HepG2 (cell line): ENCODE measurements at regions not wholly inside any gene's neighbourhood (a gene's known extent, or its start where the extent isn't known, plus 50 kb on each side); places are given as distances from the start of the nearest gene placed in this dataset.

Experiments used
- ATAC-seq: fragments of 200-7000 bp; cut with Tn5 transposase; 3 replicates; pipeline ENCODE4 v1.9.1; 2020; ENCODE audit warnings: mild to moderate bottlenecking, moderate library complexity
- BruUV-seq: library from RNA; stranded (reverse); fragments of 400-500 nt; replicated peaks from 2 replicates; lab custom pipeline; 2021; lab: Mats Ljungman, UMichigan
- CTCF ChIA-PET: fragments of 300-600 bp; formaldehyde crosslinking; extraction: SDS; loops from one replicate; lab custom pipeline; 2021; ENCODE audit warnings: low total read pairs, inconsistent platforms, low intra/inter-chr PET ratio; lab: Yijun Ruan, JAX
- POLR2A ChIA-PET: fragments of 350-600 bp; sonication (Branson Sonifier 250); formaldehyde crosslinking; loops from one replicate; lab custom pipeline; 2020; ENCODE audit warnings: antibody characterized with exemption, inconsistent platforms; lab: Yijun Ruan, JAX
- DNase-seq: peaks from one replicate; pipeline ENCODE4 v3.0.0-alpha.2; 2015; ENCODE audit warnings: low spot score
- FAIRE-seq: peaks from 3 replicates; lab custom pipeline; 2011; peaks lifted over from hg19 to GRCh38; lab: Jason Lieb, UNC
- H2AFZ ChIP-seq: one replicate; pipeline ENCODE4 v1.6.1; 2011; ENCODE audit warnings: low read length, inconsistent platforms
- H3K27ac ChIP-seq: fragments of 300-600 bp; 3 replicates; pipeline ENCODE4 v1.8.0; 2011; ENCODE audit warnings: mixed run types, mild to moderate bottlenecking, mixed read lengths, low read length, inconsistent platforms; ENCODE audit not compliant: insufficient read depth; ENCODE audit errors: extremely low read length
- H3K27me3 ChIP-seq, 2 experiments: fragments of 200-600 bp in 1 of 2; 2 replicates in 1 of 2; 3 replicates in 1 of 2; pipeline versions ENCODE4 v1.6.0 to v1.8.0; 2011; ENCODE audit warnings: low read length in 2 of 2, mild to moderate bottlenecking in 2 of 2, moderate library complexity in 2 of 2, inconsistent platforms in 1 of 2; ENCODE audit not compliant: insufficient read depth in 2 of 2, control insufficient read depth in 1 of 2
- H3K36me3 ChIP-seq, 2 experiments: fragments of 200-600 bp in 1 of 2; replicated peaks in 1 of 2; 2 replicates in 1 of 2; 3 replicates in 1 of 2; pipeline versions ENCODE4 v1.5.1 to v1.8.0; 2011; ENCODE audit warnings: low read length in 2 of 2, inconsistent platforms in 1 of 2; ENCODE audit not compliant: insufficient read depth in 2 of 2, control insufficient read depth in 1 of 2
- H3K4me1 ChIP-seq: 2 replicates; pipeline ENCODE4 v1.5.1; 2012; ENCODE audit warnings: low read length, inconsistent platforms; ENCODE audit not compliant: insufficient read depth
- H3K4me2 ChIP-seq: 2 replicates; pipeline ENCODE4 v1.6.0; 2011; ENCODE audit warnings: low read depth, low read length, inconsistent platforms
- H3K4me3 ChIP-seq, 3 experiments: fragments of 200-600 bp in 1 of 3; sonication (generic), shearing (Covaris generic) in 1 of 3; replicated peaks in 1 of 3; 2 replicates each; pipeline ENCODE4 v1.5.1; 2011 to 2016; ENCODE audit warnings: low read length in 3 of 3, inconsistent platforms in 2 of 3, low read depth in 2 of 3, mild to moderate bottlenecking in 2 of 3, control low read depth in 1 of 3, mixed read lengths in 1 of 3; ENCODE audit not compliant: insufficient read depth in 1 of 3
- H3K79me2 ChIP-seq: one replicate; pipeline ENCODE4 v1.6.1; 2011; ENCODE audit warnings: low read length, inconsistent platforms; ENCODE audit not compliant: insufficient read depth
- H3K9ac ChIP-seq: 2 replicates; pipeline ENCODE4 v1.6.0; 2011; ENCODE audit warnings: mild to moderate bottlenecking, low read depth, low read length, inconsistent platforms; ENCODE audit not compliant: insufficient read depth
- H3K9me3 ChIP-seq: 2 replicates; pipeline ENCODE4 v1.5.1; 2012; ENCODE audit warnings: mild to moderate bottlenecking, low read length
- H4K20me1 ChIP-seq: 2 replicates; pipeline ENCODE4 v1.6.0; 2011; ENCODE audit warnings: inconsistent platforms, mild to moderate bottlenecking, low read length, moderate library complexity; ENCODE audit not compliant: insufficient read depth
- BCL6 ChIP-seq: IDR thresholded peaks from 2 replicates; pipeline ENCODE4 v1.6.1; 2016; ENCODE audit warnings: missing genetic modification reagents, missing compliant biosample characterization
- BRD4 ChIP-seq: sonication (generic); formaldehyde crosslinking; IDR thresholded peaks from 2 replicates; pipeline ENCODE4 v1.4.0; 2020; ENCODE audit warnings: missing genetic modification reagents
- CBX1 ChIP-seq: IDR thresholded peaks from one replicate; pipeline ENCODE4 v1.6.1; 2016; ENCODE audit warnings: antibody characterized with exemption, low read depth
- CBX2 ChIP-seq, 2 experiments: fragments of 200-600 bp in 1 of 2; sonication (generic); formaldehyde crosslinking in 1 of 2; IDR thresholded peaks; 2 replicates each; pipeline versions ENCODE4 v1.7.0 to v1.8.1; 2018 to 2022; ENCODE audit warnings: low read depth in 2 of 2, low read length in 1 of 2, mild to moderate bottlenecking in 1 of 2, missing genetic modification reagents in 1 of 2
- GPN1 ChIP-seq: sonication (generic); formaldehyde crosslinking; IDR thresholded peaks from 2 replicates; pipeline ENCODE4 v1.5.1; 2020; ENCODE audit warnings: missing genetic modification reagents, borderline replicate concordance
- KDM4B ChIP-seq: sonication (generic); formaldehyde crosslinking; IDR thresholded peaks from 2 replicates; pipeline ENCODE4 v1.4.0; 2020; ENCODE audit warnings: missing genetic modification reagents
- MXD3 ChIP-seq: IDR thresholded peaks from 2 replicates; pipeline ENCODE4 v1.6.1; 2016; ENCODE audit warnings: mild to moderate bottlenecking, missing biosample characterization, missing genetic modification reagents
- MXD4 ChIP-seq: IDR thresholded peaks from 2 replicates; pipeline ENCODE4 v1.6.1; 2016; ENCODE audit warnings: mild to moderate bottlenecking, missing biosample characterization, missing genetic modification reagents
- NR2F1 ChIP-seq, 2 experiments: fragments of 450-650 bp in 1 of 2; formaldehyde crosslinking in 1 of 2; IDR thresholded peaks; 2 replicates each; pipeline versions ENCODE4 v1.5.0 to v1.6.1; 2016 to 2020; ENCODE audit warnings: mild to moderate bottlenecking in 1 of 2, missing compliant biosample characterization in 1 of 2, missing genetic modification reagents in 1 of 2, moderate library complexity in 1 of 2
- RARA ChIP-seq: IDR thresholded peaks from 2 replicates; pipeline ENCODE4 v1.6.1; 2016; ENCODE audit warnings: missing genetic modification reagents, missing compliant biosample characterization
- SNAPC2 ChIP-seq: sonication (generic); formaldehyde crosslinking; IDR thresholded peaks from 2 replicates; pipeline ENCODE4 v1.8.1; 2022; ENCODE audit warnings: mild to moderate bottlenecking, missing genetic modification reagents
- SRY ChIP-seq: sonication (generic); formaldehyde crosslinking; IDR thresholded peaks from 2 replicates; pipeline ENCODE4 v1.8.0; 2022; ENCODE audit warnings: mild to moderate bottlenecking, missing genetic modification reagents
- TMF1 ChIP-seq: sonication (generic); formaldehyde crosslinking; IDR thresholded peaks from 2 replicates; pipeline ENCODE4 v1.8.1; 2022; ENCODE audit warnings: low read depth, missing genetic modification reagents
- ZNF207 ChIP-seq: fragments of 450-650 bp; IDR thresholded peaks from 2 replicates; pipeline ENCODE4 v1.6.1; 2016; ENCODE audit warnings: antibody characterized with exemption, borderline replicate concordance
- ZNF264 ChIP-seq: sonication (generic); formaldehyde crosslinking; IDR thresholded peaks from 2 replicates; pipeline ENCODE4 v1.4.0; 2020; ENCODE audit warnings: missing genetic modification reagents
- ZNF30 ChIP-seq: sonication (generic); formaldehyde crosslinking; IDR thresholded peaks from 2 replicates; pipeline ENCODE4 v1.5.0; 2020; ENCODE audit warnings: mild to moderate bottlenecking, missing genetic modification reagents
- ZNF577 ChIP-seq: sonication (generic); formaldehyde crosslinking; IDR thresholded peaks from 2 replicates; pipeline ENCODE4 v1.4.0; 2020; ENCODE audit warnings: mild to moderate bottlenecking, low read depth, missing genetic modification reagents, borderline replicate concordance
- ZNF720 ChIP-seq: sonication (generic); formaldehyde crosslinking; IDR thresholded peaks from 2 replicates; pipeline ENCODE4 v1.4.0; 2020; ENCODE audit warnings: missing genetic modification reagents
- ZNF772 ChIP-seq: sonication (generic); formaldehyde crosslinking; IDR thresholded peaks from 2 replicates; pipeline ENCODE4 v1.5.0; 2020; ENCODE audit warnings: mild to moderate bottlenecking, missing genetic modification reagents
- ZNF782 ChIP-seq: sonication (generic); formaldehyde crosslinking; IDR thresholded peaks from 2 replicates; pipeline ENCODE4 v1.4.0; 2020; ENCODE audit warnings: missing genetic modification reagents, mild to moderate bottlenecking, borderline replicate concordance
- ZNF790 ChIP-seq: sonication (generic); formaldehyde crosslinking; IDR thresholded peaks from 2 replicates; pipeline ENCODE4 v1.8.0; 2022; ENCODE audit warnings: missing genetic modification reagents, mild to moderate bottlenecking, borderline replicate concordance
- WGBS: methylation state at CpG from one replicate; pipeline ENCODE4 v1.1.6; 2017; ENCODE audit warnings: low lambda C conversion rate; 5-methylcytosine and 5-hydroxymethylcytosine counted together
- in situ Hi-C: cut with HindIII; loops from 2 replicates; pipeline ENCODE4 v1.10.0; 2017; ENCODE audit warnings: low pct_unique_long_range_greater_than_20kb; ENCODE audit not compliant: extremely low pct_ligation_motif_present
- intact Hi-C: fragments of 100-400 bp; cut with micrococcal nuclease; formaldehyde crosslinking; loops from one replicate; pipeline ENCODE4 v1.10.0; 2022; ENCODE audit not compliant: unreplicated experiment

DNA sequence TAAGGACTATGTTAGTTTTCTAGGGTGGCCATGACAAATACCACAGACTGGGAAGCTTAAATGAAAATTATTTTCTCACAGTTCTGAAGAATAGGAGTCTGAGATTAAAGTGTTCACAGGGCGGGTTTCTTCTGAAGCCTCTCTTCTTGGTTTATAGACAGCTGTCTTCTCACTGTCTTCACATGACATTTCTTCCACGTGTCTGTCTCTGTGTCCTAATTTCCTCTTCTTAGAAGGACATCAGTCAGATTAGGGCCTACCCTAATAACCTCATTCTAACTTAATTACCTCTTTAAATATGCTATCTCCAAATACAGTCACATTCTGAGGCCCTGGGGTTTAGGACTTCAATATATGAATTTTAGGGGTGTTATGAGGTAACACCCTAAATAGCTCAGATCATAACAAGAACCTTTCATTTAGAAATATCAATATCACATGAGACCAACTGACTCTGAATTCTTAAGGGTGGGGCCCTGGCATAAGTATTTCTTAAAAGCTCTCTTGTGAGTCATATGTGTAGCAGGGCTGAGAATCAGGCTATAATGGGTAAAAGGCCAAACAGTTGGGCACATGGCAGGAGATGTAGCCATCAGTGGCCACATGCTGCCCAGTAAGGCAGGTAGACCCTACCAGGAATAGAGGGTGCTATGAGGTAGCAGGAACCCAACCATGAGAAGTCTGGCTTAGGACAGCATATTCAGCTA lies 62.0 kb upstream of the TENT5A start:
- CTCF ChIA-PET: no interaction called here

GRCh38 chr6:81813305-81813704 lies 60.8 kb upstream of the TENT5A start:
- no peaks in the 10 kb centered on the region for H3K36me3 ChIP-seq
- no peak overlapping the region for H2AFZ ChIP-seq
- H3K27me3 ChIP-seq: no peaks in the 10 kb centered on the region
- no peak overlapping the region for H3K4me2 ChIP-seq
- no peak for DNase-seq
- CTCF ChIA-PET: no interaction called here
- no peak overlapping the region for H3K4me3 ChIP-seq
- no peaks in the 10 kb centered on the region for H4K20me1 ChIP-seq
- ATAC-seq: no peak
- POLR2A ChIA-PET: no interaction called here
- H3K27ac ChIP-seq: no peak overlapping the region
- FAIRE-seq: no peak
- TF ChIP-seq KDM4B (CRISPR knock-in tag) (no peak), SNAPC2 (CRISPR knock-in tag) (no peak), ZNF264 (CRISPR knock-in tag) (no peak), RARA (CRISPR knock-in tag) (peak; percentile 39; the same call in 1 of the 2 replicates), TMF1 (CRISPR knock-in tag) (no peak), MXD3 (CRISPR knock-in tag) (no peak), MXD4 (CRISPR knock-in tag) (no peak)
- H3K9ac ChIP-seq: no peak overlapping the region
- no TSS peak for BruUV-seq
- H3K79me2 ChIP-seq: no peaks in the 10 kb centered on the region
- intact Hi-C loops: no loop called here
- in situ Hi-C loops: no loop called here
- peaks cover 45% of the 10 kb centered on the region for H3K4me1 ChIP-seq
- H3K9me3 ChIP-seq: no peaks in the 10 kb centered on the region

More for the DNA sequence above, 62.0 kb upstream of the TENT5A start:
- Histone ChIP-seq H3K79me2 (no peaks in the 10 kb centered on the region), H3K4me3 (no peak overlapping the region), H3K27ac (no peak overlapping the region), H3K36me3 (no peaks in the 10 kb centered on the region), H3K27me3 (no peaks in the 10 kb centered on the region), H2AFZ (no peak overlapping the region), H3K4me2 (no peak overlapping the region), H3K4me1 (peaks cover 53% of the 10 kb centered on the region), H4K20me1 (no peaks in the 10 kb centered on the region), H3K9me3 (no peaks in the 10 kb centered on the region), H3K9ac (no peak overlapping the region)
- FAIRE-seq: no peak
- in situ Hi-C loops: no loop called here
- DNase-seq: no peak
- intact Hi-C loops: no loop called here
- no peak for ATAC-seq
- TF ChIP-seq BCL6 (CRISPR knock-in tag): no peak
- TF ChIP-seq ZNF577 (CRISPR knock-in tag): no peak
- TF ChIP-seq CBX2 (IDR thresholded peaks at IDR 0.05; ENCODE audit: low read depth, low read length): no peak
- no peak for TF ChIP-seq CBX2 (CRISPR knock-in tag; IDR thresholded peaks at IDR 0.05; ENCODE audit: low read depth)
- no peak for TF ChIP-seq CBX1
- TF ChIP-seq GPN1 (CRISPR knock-in tag): no peak
- TF ChIP-seq ZNF772 (CRISPR knock-in tag): no peak
- no peak for TF ChIP-seq NR2F1 (CRISPR knock-in tag; IDR thresholded peaks at IDR 0.05)
- TF ChIP-seq ZNF720 (CRISPR knock-in tag): no peak
- no peak for TF ChIP-seq ZNF790 (CRISPR knock-in tag)
- TF ChIP-seq ZNF207: no peak
- no peak for TF ChIP-seq ZNF30
- no peak for TF ChIP-seq SRY (CRISPR knock-in tag)
- TF ChIP-seq ZNF782 (CRISPR knock-in tag): no peak
- no peak for TF ChIP-seq BRD4
- POLR2A ChIA-PET: no interaction called here
- no TSS peak for BruUV-seq
- 38% methylated on average over 2 of the region's 2 CpGs for WGBS
